HEK293 (cell line): ENCODE measurements at regions not wholly inside any gene's neighbourhood (a gene's known extent, or its start where the extent isn't known, plus 50 kb on each side); places are given as distances from the start of the nearest gene placed in this dataset.

ENCODE experiments used
- CTCF ChIA-PET: fragments of 350-600 bp; formaldehyde crosslinking; extraction: SDS; loops from one replicate; lab custom pipeline; 2021; ENCODE audit warnings: antibody characterized with exemption; lab: Yijun Ruan, JAX
- POLR2A ChIA-PET: fragments of 300-600 bp; formaldehyde crosslinking; extraction: SDS; loops from one replicate; lab custom pipeline; 2020; ENCODE audit warnings: antibody characterized with exemption, inconsistent platforms; lab: Yijun Ruan, JAX
- H3K27ac ChIP-seq: fragments of 200-500 bp; sonication (Bioruptor generic); 2 replicates; pipeline ENCODE4 v1.5.1; 2014; ENCODE audit warnings: low read depth, low read length, control low read depth, inconsistent platforms; ENCODE audit errors: extremely low read depth
- H3K36me3 ChIP-seq, 2 experiments: fragments of 200-500 bp in 1 of 2; sonication (Bioruptor generic) in 1 of 2; 1 replicate in 1 of 2; 2 replicates in 1 of 2; pipeline ENCODE4 v1.5.1; 2014 to 2017; ENCODE audit warnings: inconsistent platforms in 2 of 2, low read length in 2 of 2; ENCODE audit not compliant: control insufficient read depth in 2 of 2, insufficient read depth in 1 of 2
- H3K4me1 ChIP-seq: fragments of 200-500 bp; sonication (Bioruptor generic); 2 replicates; pipeline ENCODE4 v1.5.1; 2014; ENCODE audit warnings: mild to moderate bottlenecking, low read length, inconsistent platforms; ENCODE audit not compliant: control insufficient read depth, insufficient read depth
- H3K4me3 ChIP-seq: 2 replicates; pipeline ENCODE4 v1.5.1; 2011; ENCODE audit warnings: low read depth, mild to moderate bottlenecking, control low read depth, low read length, moderate library complexity
- H3K9me3 ChIP-seq: fragments of 200-500 bp; sonication (Bioruptor generic); 2 replicates; pipeline ENCODE4 v1.5.1; 2014; ENCODE audit warnings: low read depth, low read length, inconsistent platforms; ENCODE audit not compliant: control insufficient read depth, insufficient read depth
- KLF9 ChIP-seq: fragments of 450-650 bp; formaldehyde crosslinking; IDR thresholded peaks from 2 replicates; pipeline ENCODE4 v1.5.1; 2016; ENCODE audit warnings: missing biosample characterization, missing genetic modification characterization, low read depth
- PRDM10 ChIP-seq: fragments of 450-650 bp; formaldehyde crosslinking; IDR thresholded peaks from 2 replicates; pipeline ENCODE4 v1.5.1; 2016; ENCODE audit warnings: missing biosample characterization, missing genetic modification characterization
- PRDM4 ChIP-seq: fragments of 450-650 bp; formaldehyde crosslinking; IDR thresholded peaks from 2 replicates; pipeline ENCODE4 v1.5.1; 2017; ENCODE audit warnings: missing biosample characterization, missing genetic modification characterization
- ZBTB11 ChIP-seq: fragments of 450-650 bp; formaldehyde crosslinking; conservative IDR thresholded peaks from 2 replicates; pipeline ENCODE4 v1.5.1; 2016; ENCODE audit warnings: low read depth, missing biosample characterization, missing genetic modification characterization
- ZFP69B ChIP-seq: fragments of 450-650 bp; formaldehyde crosslinking; IDR thresholded peaks from 2 replicates; pipeline ENCODE4 v1.5.1; 2016; ENCODE audit warnings: missing biosample characterization, missing genetic modification characterization
- ZNF155 ChIP-seq: fragments of 450-650 bp; formaldehyde crosslinking; IDR thresholded peaks from 2 replicates; pipeline ENCODE4 v1.5.1; 2016; ENCODE audit warnings: missing biosample characterization, missing genetic modification characterization
- ZNF398 ChIP-seq: fragments of 450-650 bp; formaldehyde crosslinking; IDR thresholded peaks from 2 replicates; pipeline ENCODE4 v1.5.1; 2017; ENCODE audit warnings: missing biosample characterization, missing genetic modification characterization
- ZNF518A ChIP-seq: fragments of 450-650 bp; formaldehyde crosslinking; conservative IDR thresholded peaks from 2 replicates; pipeline ENCODE4 v1.5.1; 2016; ENCODE audit warnings: low read depth, missing biosample characterization, missing genetic modification characterization

GRCh38 chr10:59479426-59479825, 117.1 kb upstream of the FAM13C start:
- ChIA-PET CTCF (interaction anchor here (0.6 kb wide), 2 partner anchors 154 to 381 kb away, joined by 3 to 4 read pairs; no protein-coding TSS in a partner anchor), POLR2A (no interaction called here)
- Histone ChIP-seq H3K36me3 (no peaks in the 10 kb centered on the region), H3K4me3 (no peak overlapping the region), H3K4me1 (no peaks in the 10 kb centered on the region), H3K9me3 (no peaks in the 10 kb centered on the region)
- TF ChIP-seq PRDM10 (tag by site-specific recombination), result no peak
- TF ChIP-seq ZNF518A (tag by site-specific recombination), result no peak
- TF ChIP-seq, all 188 proteins: peak for 0
- H3K27ac ChIP-seq, result no peak overlapping the region

- no peak for TF ChIP-seq ZFP69B (tag by site-specific recombination)
- no peak for TF ChIP-seq ZBTB11 (tag by site-specific recombination)
- no peak for TF ChIP-seq ZNF398 (tag by site-specific recombination)
- no peak for TF ChIP-seq ZNF155
- no peak for TF ChIP-seq KLF9 (tag by site-specific recombination)
- peak; percentile 78 for TF ChIP-seq PRDM4 (tag by site-specific recombination)
- Histone ChIP-seq H3K4me3 (no peak overlapping the region), H3K9me3 (no peaks in the 10 kb centered on the region), H3K4me1 (no peaks in the 10 kb centered on the region), H3K36me3 (no peaks in the 10 kb centered on the region), H3K27ac (no peak overlapping the region)
- POLR2A ChIA-PET, result no interaction called here
- CTCF ChIA-PET, result no interaction called here
Observed at GRCh38 chr10:59470570-59470969, 108.2 kb upstream of the FAM13C start.
